ENCODE measurements at regions not wholly inside any gene's neighbourhood (a gene's known extent, or its start where the extent isn't known, plus 50 kb on each side); places are given as distances from the start of the nearest gene placed in this dataset.

DNA sequence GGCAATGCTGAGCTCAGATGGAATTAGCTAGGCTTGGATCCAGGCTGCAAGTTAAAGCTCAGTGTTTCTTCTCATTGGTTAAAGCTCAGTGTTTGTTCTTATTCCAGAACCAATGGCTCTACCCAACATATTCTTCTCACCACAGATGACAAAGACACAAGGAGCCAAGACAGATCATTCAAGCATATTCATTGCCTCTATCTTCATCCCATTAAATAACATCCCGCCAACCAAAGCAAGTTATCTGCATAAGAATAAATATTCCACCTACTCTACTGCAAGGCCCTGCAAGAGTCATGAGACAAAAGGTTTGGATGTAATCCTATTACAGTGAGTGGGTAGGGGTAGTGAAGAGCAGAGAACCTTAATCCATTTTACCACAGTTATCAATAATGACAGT is 766.5 kb downstream of the C4orf33 start:
- TF ChIP-seq CTCF (IDR thresholded peaks at IDR 0.05) (no peak), POLR2A (IDR thresholded peaks at IDR 0.05) (no peak)

All from testis (tissue), 2 donors.